ENCODE measurements at regions not wholly inside any gene's neighbourhood (a gene's known extent, or its start where the extent isn't known, plus 50 kb on each side); places are given as distances from the start of the nearest gene placed in this dataset.

DNA sequence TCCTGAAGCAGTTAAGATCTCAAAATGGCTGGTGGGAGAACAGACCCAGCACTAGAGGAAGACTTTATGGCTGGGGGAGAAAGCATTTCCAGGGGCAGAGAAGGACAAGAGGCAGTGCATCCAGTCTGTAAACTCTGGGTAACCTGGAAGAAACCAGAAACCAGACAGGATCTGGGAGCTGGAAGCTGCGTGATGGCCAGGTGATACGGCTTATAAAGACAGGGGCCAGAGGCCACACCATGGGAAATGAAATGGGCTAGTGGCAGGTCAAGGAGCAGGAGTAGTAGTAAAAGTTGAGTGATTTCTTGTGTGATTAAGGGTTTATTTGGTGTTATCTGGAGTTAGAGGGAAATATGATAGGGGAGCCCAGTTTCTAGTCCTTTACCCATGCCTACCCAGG lies 144.7 kb upstream of the ARRDC4 start:
- no peaks in the 10 kb centered on the region for H3K27me3 ChIP-seq
- DNase-seq = no peak
- H3K9me3 ChIP-seq = no peaks in the 10 kb centered on the region
- WGBS, 3 donors = 54 to 66% (median 63%) methylated on average over 2 of the region's 2 CpGs
- H3K4me1 ChIP-seq (ENCODE audit: insufficient read depth) = no peaks in the 10 kb centered on the region
- H3K36me3 ChIP-seq = no peaks in the 10 kb centered on the region
- no peak overlapping the region for H3K27ac ChIP-seq
- no peak for TF ChIP-seq POLR2A (IDR thresholded peaks at IDR 0.05)
- TF ChIP-seq, protein P1, sequence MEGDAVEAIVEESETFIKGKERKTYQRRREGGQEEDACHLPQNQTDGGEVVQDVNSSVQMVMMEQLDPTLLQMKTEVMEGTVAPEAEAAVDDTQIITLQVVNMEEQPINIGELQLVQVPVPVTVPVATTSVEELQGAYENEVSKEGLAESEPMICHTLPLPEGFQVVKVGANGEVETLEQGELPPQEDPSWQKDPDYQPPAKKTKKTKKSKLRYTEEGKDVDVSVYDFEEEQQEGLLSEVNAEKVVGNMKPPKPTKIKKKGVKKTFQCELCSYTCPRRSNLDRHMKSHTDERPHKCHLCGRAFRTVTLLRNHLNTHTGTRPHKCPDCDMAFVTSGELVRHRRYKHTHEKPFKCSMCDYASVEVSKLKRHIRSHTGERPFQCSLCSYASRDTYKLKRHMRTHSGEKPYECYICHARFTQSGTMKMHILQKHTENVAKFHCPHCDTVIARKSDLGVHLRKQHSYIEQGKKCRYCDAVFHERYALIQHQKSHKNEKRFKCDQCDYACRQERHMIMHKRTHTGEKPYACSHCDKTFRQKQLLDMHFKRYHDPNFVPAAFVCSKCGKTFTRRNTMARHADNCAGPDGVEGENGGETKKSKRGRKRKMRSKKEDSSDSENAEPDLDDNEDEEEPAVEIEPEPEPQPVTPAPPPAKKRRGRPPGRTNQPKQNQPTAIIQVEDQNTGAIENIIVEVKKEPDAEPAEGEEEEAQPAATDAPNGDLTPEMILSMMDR (IDR thresholded peaks at IDR 0.05) = no peak
- no peak for TF ChIP-seq EP300 (IDR thresholded peaks at IDR 0.05)
- H3K4me3 ChIP-seq = no peak overlapping the region
- intact Hi-C loops (cut with DNase I) = no loop called here

DNA sequence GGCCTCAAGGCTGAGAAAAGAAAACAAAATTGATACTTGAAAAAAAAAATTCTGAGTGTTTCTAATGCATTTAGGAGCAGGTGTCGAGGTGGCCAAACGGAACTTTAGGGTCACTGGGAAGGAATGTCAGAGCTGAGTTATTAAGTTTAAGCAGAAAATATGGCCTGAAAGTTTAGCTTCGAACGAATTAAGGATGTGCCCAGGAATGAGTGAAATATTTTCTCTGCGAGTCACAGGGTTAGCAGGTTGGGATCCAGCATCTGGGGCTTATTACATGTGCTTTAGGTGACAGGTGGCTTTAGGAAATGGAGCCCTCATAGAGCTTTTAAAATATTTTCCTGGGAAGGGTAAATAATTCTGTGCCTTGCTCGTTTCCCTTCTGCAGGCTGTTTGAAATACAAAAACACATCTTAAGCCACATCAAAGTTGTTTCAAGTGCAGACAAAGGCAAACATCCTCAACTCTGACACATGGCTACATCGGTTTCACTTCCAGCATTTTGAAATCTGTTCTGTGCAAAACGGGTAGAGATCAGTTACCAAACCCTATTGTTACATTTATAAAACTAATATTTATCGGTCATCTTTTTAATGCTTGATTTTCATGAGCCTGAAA lies 143.1 kb upstream of the ARRDC4 start:
- WGBS, 3 donors = 50 to 57% (median 55%) methylated on average over 9 of the region's 9 CpGs
- intact Hi-C loops (cut with DNase I) = no loop called here
- Histone ChIP-seq H3K4me3 (no peak overlapping the region), H3K36me3 (no peaks in the 10 kb centered on the region), H3K27ac (no peak overlapping the region), H3K4me1 (ENCODE audit: insufficient read depth) (no peaks in the 10 kb centered on the region), H3K27me3 (no peaks in the 10 kb centered on the region), H3K9me3 (no peaks in the 10 kb centered on the region)
- DNase-seq = no peak
- TF ChIP-seq EP300 (IDR thresholded peaks at IDR 0.05) = no peak

DNA sequence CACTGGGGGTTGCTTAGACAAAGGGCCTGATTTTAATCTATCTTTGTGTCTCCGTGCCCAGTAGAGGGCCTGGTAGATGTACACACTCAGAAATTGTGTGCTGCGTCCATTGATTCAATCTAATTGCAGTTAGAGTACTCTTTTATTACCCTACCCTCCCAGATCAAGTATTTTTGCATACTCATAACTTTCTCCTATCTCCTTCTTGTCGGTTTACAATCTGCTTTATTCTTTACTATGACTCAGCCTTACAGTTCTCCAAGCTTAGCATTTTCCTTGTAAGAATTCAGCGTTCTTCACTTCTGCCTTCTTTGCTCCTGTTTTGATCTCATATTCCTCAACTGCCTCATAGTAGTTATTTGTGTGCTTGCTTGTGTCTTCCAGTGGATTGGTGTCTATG lies 124.5 kb upstream of the ARRDC4 start:
- Histone ChIP-seq H3K4me3 (no peak overlapping the region), H3K9me3 (no peaks in the 10 kb centered on the region), H3K27me3 (no peaks in the 10 kb centered on the region), H3K4me1 (ENCODE audit: insufficient read depth) (no peaks in the 10 kb centered on the region), H3K36me3 (no peaks in the 10 kb centered on the region), H3K27ac (no peak overlapping the region)
- DNase-seq = no peak
- TF ChIP-seq, protein P1 (IDR thresholded peaks at IDR 0.05) = no peak
- TF ChIP-seq EP300 (IDR thresholded peaks at IDR 0.05) = no peak
- no peak for TF ChIP-seq POLR2A (IDR thresholded peaks at IDR 0.05)
- intact Hi-C loops (cut with DNase I) = no loop called here
- WGBS, 3 donors = 74 to 81% (median 79%) methylated on average over 4 of the region's 4 CpGs

DNA sequence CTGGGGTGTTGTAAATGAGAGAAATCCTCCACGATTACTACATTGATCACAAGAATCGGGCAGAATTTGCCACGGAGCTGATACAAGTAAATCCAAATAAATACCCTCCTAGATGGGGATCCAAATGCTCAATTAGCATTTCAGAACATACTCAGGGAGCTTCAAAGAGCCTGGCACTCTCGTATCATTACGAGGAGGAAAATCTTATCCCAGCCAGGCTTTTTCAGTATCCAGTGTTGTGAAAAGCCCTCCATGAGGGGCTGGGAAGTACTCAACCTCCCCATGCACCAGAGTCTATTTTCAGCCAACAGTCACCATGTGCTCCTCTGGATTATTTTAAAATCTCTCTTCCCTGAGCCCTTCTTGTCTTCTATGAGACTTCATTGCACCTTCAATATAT lies 122.6 kb upstream of the ARRDC4 start:
- H3K4me3 ChIP-seq = no peak overlapping the region
- intact Hi-C loops (cut with DNase I) = no loop called here
- WGBS, 3 donors = 57 to 60% (median 59%) methylated on average over 5 of the region's 5 CpGs
- no peaks in the 10 kb centered on the region for H3K9me3 ChIP-seq
- H3K27ac ChIP-seq = no peak overlapping the region
- H3K36me3 ChIP-seq = no peaks in the 10 kb centered on the region
- no peak for DNase-seq
- TF ChIP-seq EP300 (IDR thresholded peaks at IDR 0.05) (no peak), POLR2A (IDR thresholded peaks at IDR 0.05) (no peak)
- TF ChIP-seq, protein P1 (IDR thresholded peaks at IDR 0.05) = no peak
- no peaks in the 10 kb centered on the region for H3K4me1 ChIP-seq (ENCODE audit: insufficient read depth)
- H3K27me3 ChIP-seq = no peaks in the 10 kb centered on the region

DNA sequence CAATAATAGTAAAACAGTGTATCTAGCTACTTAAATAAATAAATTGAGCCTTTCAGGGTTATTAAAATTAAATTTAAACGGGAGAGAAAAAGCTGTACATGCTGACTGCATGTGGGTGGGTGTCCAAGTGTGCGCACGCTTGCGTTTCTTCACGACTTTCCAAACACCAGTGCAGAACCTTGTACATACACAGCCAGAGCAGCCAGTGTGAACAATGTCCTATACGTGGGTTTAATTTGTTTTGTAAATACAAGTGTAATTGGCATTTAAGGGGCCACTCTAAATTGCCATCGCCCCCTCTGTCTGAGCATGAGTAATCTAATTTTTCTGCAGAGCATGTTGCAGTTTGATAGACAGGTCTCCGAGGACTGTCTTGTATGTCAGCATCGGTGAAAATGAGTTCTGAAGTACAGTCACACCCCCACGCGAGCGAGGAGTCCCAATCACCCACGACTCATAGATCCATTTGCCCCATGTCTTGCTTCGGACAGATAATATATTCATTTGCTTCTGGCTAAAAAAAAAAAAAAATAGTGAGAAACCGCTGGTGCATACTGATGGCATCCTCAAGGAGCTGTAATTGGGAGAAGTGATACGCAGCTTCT lies 121.8 kb upstream of the ARRDC4 start:
- H3K27me3 ChIP-seq = no peaks in the 10 kb centered on the region
- intact Hi-C loops (cut with DNase I) = no loop called here
- no peak overlapping the region for H3K4me3 ChIP-seq
- no peak for DNase-seq
- TF ChIP-seq POLR2A (IDR thresholded peaks at IDR 0.05) (no peak), EP300 (IDR thresholded peaks at IDR 0.05) (no peak)
- TF ChIP-seq, protein P1 (IDR thresholded peaks at IDR 0.05) = no peak
- no peaks in the 10 kb centered on the region for H3K9me3 ChIP-seq
- H3K36me3 ChIP-seq = no peaks in the 10 kb centered on the region
- H3K27ac ChIP-seq = no peak overlapping the region
- WGBS, 3 donors = 83 to 86% (median 85%) methylated on average over 16 of the region's 16 CpGs
- H3K4me1 ChIP-seq (ENCODE audit: insufficient read depth) = no peaks in the 10 kb centered on the region

Measured in ovary (tissue), 7 donors.